GM19438 (cell line): ENCODE measurements at regions not wholly inside any gene's neighbourhood (a gene's known extent, or its start where the extent isn't known, plus 50 kb on each side); places are given as distances from the start of the nearest gene placed in this dataset.
"Not testable (repeated sequence)": the region's sequence is repeated elsewhere in the genome, so short reads cannot be mapped to it uniquely, and the experiment has no call there.

Source experiments
- ATAC-seq: cut with Tn5 transposase; IDR thresholded peaks from one replicate; pipeline ENCODE4 v1.9.1; 2021; ENCODE audit warnings: low read depth; ENCODE audit not compliant: unreplicated experiment

- no peak for ATAC-seq
These were observed 609.7 kb downstream of the PDCD6IP start for GRCh38 chr3:34408088-34408487.

- no peak for ATAC-seq
These were observed 613.2 kb downstream of the PDCD6IP start for GRCh38 chr3:34411596-34411995.

- ATAC-seq: no peak
These were observed 621.4 kb downstream of the PDCD6IP start for GRCh38 chr3:34419801-34420200.

- no peak for ATAC-seq
These were observed 623.3 kb downstream of the PDCD6IP start for GRCh38 chr3:34421762-34422161.

- no peak for ATAC-seq
These were observed 641.4 kb downstream of the PDCD6IP start for GRCh38 chr3:34439796-34440195.

- ATAC-seq: no peak
These were observed 645.7 kb downstream of the PDCD6IP start for GRCh38 chr3:34444137-34444536.

GRCh38 chr3:34449305-34449704 lies 650.9 kb downstream of the PDCD6IP start:
- no peak for ATAC-seq

- no peak for ATAC-seq
These were observed 665.0 kb downstream of the PDCD6IP start for GRCh38 chr3:34463414-34463813.

GRCh38 chr3:34464646-34465045 lies 666.2 kb downstream of the PDCD6IP start:
- ATAC-seq: no peak

GRCh38 chr3:34475851-34476250 lies 677.4 kb downstream of the PDCD6IP start:
- no peak for ATAC-seq

- ATAC-seq: no peak
These were observed 685.0 kb downstream of the PDCD6IP start for GRCh38 chr3:34483311-34483887.

GRCh38 chr3:34504366-34504765 lies 705.9 kb downstream of the PDCD6IP start:
- no peak for ATAC-seq

- ATAC-seq: no peak
These were observed 706.3 kb downstream of the PDCD6IP start for GRCh38 chr3:34504775-34505174.

- ATAC-seq: no peak
These were observed 710.3 kb downstream of the PDCD6IP start for GRCh38 chr3:34508732-34509131.

GRCh38 chr3:34511891-34512290 lies 713.5 kb downstream of the PDCD6IP start:
- ATAC-seq: no peak

GRCh38 chr3:34519008-34519407 lies 720.6 kb downstream of the PDCD6IP start:
- not testable (repeated sequence) for ATAC-seq

- no peak for ATAC-seq
These were observed 732.7 kb downstream of the PDCD6IP start for GRCh38 chr3:34531156-34531555.

GRCh38 chr3:34533451-34533850 lies 735.0 kb downstream of the PDCD6IP start:
- no peak for ATAC-seq

- no peak for ATAC-seq
These were observed 735.6 kb downstream of the PDCD6IP start for GRCh38 chr3:34534013-34534412.

- ATAC-seq: no peak
These were observed 745.7 kb downstream of the PDCD6IP start for GRCh38 chr3:34544136-34544535.

GRCh38 chr3:34547297-34547920 lies 749.0 kb downstream of the PDCD6IP start:
- no peak for ATAC-seq

- ATAC-seq: no peak
These were observed 768.8 kb downstream of the PDCD6IP start for GRCh38 chr3:34567266-34567665.

- no peak for ATAC-seq
These were observed 770.3 kb downstream of the PDCD6IP start for GRCh38 chr3:34568766-34569165.
